IMR-90 (cell line): ENCODE measurements at regions not wholly inside any gene's neighbourhood (a gene's known extent, or its start where the extent isn't known, plus 50 kb on each side); places are given as distances from the start of the nearest gene placed in this dataset.

Source experiments
- ATAC-seq: fragments of 200-7000 bp; cut with Tn5 transposase; 2 replicates; pipeline ENCODE4 v1.9.1; 2020; ENCODE audit warnings: low read depth, mild to moderate bottlenecking, moderate library complexity
- BruUV-seq: library from RNA; stranded (reverse); fragments of 400-500 nt; replicated peaks from 2 replicates; lab custom pipeline; 2021; lab: Mats Ljungman, UMichigan
- CTCF ChIA-PET: fragments of 300-600 bp; formaldehyde crosslinking; extraction: SDS; loops from one replicate; lab custom pipeline; 2021; ENCODE audit warnings: antibody characterized with exemption; lab: Yijun Ruan, JAX
- POLR2A ChIA-PET: fragments of 300-600 bp; sonication (Branson Sonifier 250); formaldehyde crosslinking; loops from one replicate; lab custom pipeline; 2022; ENCODE audit warnings: antibody characterized with exemption; ENCODE audit not compliant: unreplicated experiment; lab: Charles Lee
- DNase-seq: peaks from one replicate; pipeline ENCODE4 v3.0.0; 2013
- H2AFZ ChIP-seq: replicated peaks from 2 replicates; pipeline ENCODE3; 2013; ENCODE audit warnings: low read length, mild to moderate bottlenecking; ENCODE audit not compliant: poor library complexity
- H2AK5ac ChIP-seq: 2 replicates; pipeline ENCODE4 v1.6.1; 2013; ENCODE audit warnings: low read depth, low read length, inconsistent platforms
- H2AK9ac ChIP-seq: replicated peaks from 2 replicates; pipeline ENCODE3; 2013; ENCODE audit warnings: mild to moderate bottlenecking, low read depth, low read length, moderate library complexity; ENCODE audit not compliant: poor library complexity
- H2BK120ac ChIP-seq: 2 replicates; pipeline ENCODE4 v1.6.1; 2013; ENCODE audit warnings: low read depth, low read length, inconsistent platforms
- H2BK15ac ChIP-seq: 3 replicates; pipeline ENCODE4 v1.6.1; 2013; ENCODE audit warnings: low read depth, low read length, inconsistent platforms
- H2BK20ac ChIP-seq: 2 replicates; pipeline ENCODE4 v1.6.1; 2013; ENCODE audit warnings: low read depth, mild to moderate bottlenecking, inconsistent platforms, low read length, moderate library complexity
- H2BK5ac ChIP-seq: 2 replicates; pipeline ENCODE4 v1.6.1; 2013; ENCODE audit warnings: mild to moderate bottlenecking, low read depth, low read length, inconsistent platforms; ENCODE audit not compliant: poor library complexity, severe bottlenecking
- H3K14ac ChIP-seq: replicated peaks from 2 replicates; pipeline ENCODE4 v1.6.1; 2013; ENCODE audit warnings: low read depth, low read length, inconsistent platforms
- H3K18ac ChIP-seq: 2 replicates; pipeline ENCODE4 v1.6.1; 2013; ENCODE audit warnings: low read depth, low read length, control low read depth
- H3K23ac ChIP-seq: 2 replicates; pipeline ENCODE4 v1.6.1; 2013; ENCODE audit warnings: low read depth, low read length, inconsistent platforms
- H3K27ac ChIP-seq: 2 replicates; pipeline ENCODE4 v1.5.1; 2013; ENCODE audit warnings: mild to moderate bottlenecking, control low read depth, low read length; ENCODE audit not compliant: insufficient read depth
- H3K27me3 ChIP-seq: 2 replicates; pipeline ENCODE4 v1.6.1; 2013; ENCODE audit warnings: low read length; ENCODE audit not compliant: control insufficient read depth, insufficient read depth
- H3K36me3 ChIP-seq: 2 replicates; pipeline ENCODE4 v1.6.1; 2013; ENCODE audit warnings: low read length, mixed read lengths; ENCODE audit not compliant: control insufficient read depth, insufficient read depth
- H3K4ac ChIP-seq: 2 replicates; pipeline ENCODE4 v1.6.1; 2013; ENCODE audit warnings: low read depth, low read length, inconsistent platforms
- H3K4me1 ChIP-seq: 2 replicates; pipeline ENCODE4 v1.6.1; 2013; ENCODE audit warnings: low read length, mixed read lengths; ENCODE audit not compliant: control insufficient read depth, insufficient read depth
- H3K4me2 ChIP-seq: 2 replicates; pipeline ENCODE4 v1.6.1; 2013; ENCODE audit warnings: low read depth, mild to moderate bottlenecking, control low read depth, low read length, moderate library complexity
- H3K4me3 ChIP-seq: 2 replicates; pipeline ENCODE4 v1.5.1; 2013; ENCODE audit warnings: low read depth, mild to moderate bottlenecking, control low read depth, low read length, moderate library complexity; ENCODE audit not compliant: insufficient read depth
- H3K56ac ChIP-seq: 2 replicates; pipeline ENCODE4 v1.6.1; 2013; ENCODE audit warnings: low read length, inconsistent platforms; ENCODE audit not compliant: insufficient read depth; ENCODE audit errors: extremely low read depth
- H3K79me1 ChIP-seq, 2 experiments: 2 replicates each; pipeline ENCODE4 v1.6.1; 2013; ENCODE audit warnings: low read length in 2 of 2, inconsistent platforms in 1 of 2, low read depth in 1 of 2
- H3K9ac ChIP-seq: 2 replicates; pipeline ENCODE4 v1.6.1; 2013; ENCODE audit warnings: low read depth, low read length, control low read depth
- H3K9me1 ChIP-seq: 2 replicates; pipeline ENCODE4 v1.6.1; 2013; ENCODE audit warnings: low read length, inconsistent platforms; ENCODE audit not compliant: insufficient read depth
- H3K9me3 ChIP-seq: 2 replicates; pipeline ENCODE4 v1.6.1; 2013; ENCODE audit warnings: low read length; ENCODE audit not compliant: control insufficient read depth, insufficient read depth
- H4K20me1 ChIP-seq: 2 replicates; pipeline ENCODE4 v1.6.1; 2013; ENCODE audit warnings: low read length, inconsistent platforms; ENCODE audit not compliant: insufficient read depth
- H4K5ac ChIP-seq: 2 replicates; pipeline ENCODE4 v1.6.1; 2013; ENCODE audit warnings: mild to moderate bottlenecking, low read depth, low read length, control low read depth
- H4K8ac ChIP-seq, 2 experiments: 2 replicates each; pipeline ENCODE4 v1.6.1; 2013; ENCODE audit warnings: low read depth in 2 of 2, low read length in 2 of 2, control low read depth in 1 of 2, inconsistent platforms in 1 of 2
- H4K91ac ChIP-seq: 2 replicates; pipeline ENCODE4 v1.6.1; 2013; ENCODE audit warnings: low read depth, low read length, inconsistent platforms; ENCODE audit not compliant: insufficient read depth
- CEBPB ChIP-seq: IDR thresholded peaks from 2 replicates; pipeline ENCODE4 v1.6.1; 2012; ENCODE audit warnings: low read depth, low read length, improper control_type of control experiment
- WGBS, 2 experiments: methylation state at CpG; one replicate each; pipeline versions ENCODE4 v1.1.5 to v1.1.7; 2013; ENCODE audit warnings: missing lambda C conversion rate in 2 of 2; ENCODE audit not compliant: insufficient read length in 1 of 2; ENCODE audit errors: extremely low coverage in 2 of 2; 5-methylcytosine and 5-hydroxymethylcytosine counted together
- dilution Hi-C: fragments of 300-500 bp; cut with HindIII; formaldehyde crosslinking; loops from one replicate; pipeline ENCODE4 v1.14.3; 2018; ENCODE audit warnings: low sequenced_read_pairs; ENCODE audit not compliant: unreplicated experiment
- in situ Hi-C: fragments of 300-500 bp; cut with MboI; formaldehyde crosslinking; loops from 3 replicates; pipeline ENCODE4 v1.14.3; 2019; ENCODE audit warnings: low sequenced_read_pairs, inconsistent platforms, mixed read lengths
- intact Hi-C: fragments of 100-400 bp; cut with micrococcal nuclease; formaldehyde crosslinking; loops from 2 replicates; pipeline ENCODE4 v1.10.0; 2022
- TF ChIP-seq, protein P1 (sequence below): conservative IDR thresholded peaks from 2 replicates; pipeline ENCODE4 v1.5.1; 2012; ENCODE audit warnings: mild to moderate bottlenecking, low read depth, low read length, improper control_type of control experiment

- Histone ChIP-seq H3K4me3 (peak overlapping the region; percentile 58), H2BK20ac (peak overlapping the region; percentile 8; the same call in 1 of the 2 replicates), H2BK120ac (peak overlapping the region; percentile 92), H3K79me1 (peaks cover 0 to 3% of the 10 kb centered on the region in 2 experiments; a peak in 1 of 4 replicates), H3K27me3 (no peaks in the 10 kb centered on the region), H3K4me1 (no peaks in the 10 kb centered on the region; the same call in 1 of the 2 replicates), H2AK9ac (peak overlapping the region; percentile 71), H3K9ac (peak overlapping the region; percentile 58), H3K56ac (peak overlapping the region; percentile 74), H4K91ac (peak overlapping the region; percentile 41), H3K4me2 (peak overlapping the region; percentile 64), H2AFZ (peak overlapping the region; percentile 91), H3K36me3 (no peaks in the 10 kb centered on the region), H3K23ac (peak overlapping the region; percentile 81), H3K9me1 (no peaks in the 10 kb centered on the region), H3K18ac (peak overlapping the region; percentile 66), H2BK15ac (peak overlapping the region; percentile 38; the same call in 1 of the 3 replicates), H3K9me3 (no peaks in the 10 kb centered on the region), H2AK5ac (peak overlapping the region; percentile 87), H4K8ac (peak overlapping the region; percentile 40 to 85; a peak in 3 of 4 replicates), H3K14ac (peak overlapping the region; percentile 50), H3K27ac (peak overlapping the region; percentile 93), H3K4ac (peak overlapping the region; percentile 93), H4K5ac (peak overlapping the region; percentile 56), H4K20me1 (no peaks in the 10 kb centered on the region), H2BK5ac (peak overlapping the region; percentile 94)
- in situ Hi-C loops: no loop called here
- WGBS, 2 experiments: 57% methylated on average over 1 of the region's 6 CpGs; no CpG with 5 or more reads in 1 of the 2 experiments
- TF ChIP-seq CEBPB: peak; percentile 24; the same call in 1 of the 2 replicates
- TF ChIP-seq, protein P1, sequence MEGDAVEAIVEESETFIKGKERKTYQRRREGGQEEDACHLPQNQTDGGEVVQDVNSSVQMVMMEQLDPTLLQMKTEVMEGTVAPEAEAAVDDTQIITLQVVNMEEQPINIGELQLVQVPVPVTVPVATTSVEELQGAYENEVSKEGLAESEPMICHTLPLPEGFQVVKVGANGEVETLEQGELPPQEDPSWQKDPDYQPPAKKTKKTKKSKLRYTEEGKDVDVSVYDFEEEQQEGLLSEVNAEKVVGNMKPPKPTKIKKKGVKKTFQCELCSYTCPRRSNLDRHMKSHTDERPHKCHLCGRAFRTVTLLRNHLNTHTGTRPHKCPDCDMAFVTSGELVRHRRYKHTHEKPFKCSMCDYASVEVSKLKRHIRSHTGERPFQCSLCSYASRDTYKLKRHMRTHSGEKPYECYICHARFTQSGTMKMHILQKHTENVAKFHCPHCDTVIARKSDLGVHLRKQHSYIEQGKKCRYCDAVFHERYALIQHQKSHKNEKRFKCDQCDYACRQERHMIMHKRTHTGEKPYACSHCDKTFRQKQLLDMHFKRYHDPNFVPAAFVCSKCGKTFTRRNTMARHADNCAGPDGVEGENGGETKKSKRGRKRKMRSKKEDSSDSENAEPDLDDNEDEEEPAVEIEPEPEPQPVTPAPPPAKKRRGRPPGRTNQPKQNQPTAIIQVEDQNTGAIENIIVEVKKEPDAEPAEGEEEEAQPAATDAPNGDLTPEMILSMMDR: no peak
- ChIA-PET POLR2A (no interaction called here), CTCF (interaction anchor here (0.9 kb wide), 1 partner anchor 10 kb away, joined by 3 read pairs; no protein-coding TSS in a partner anchor)
- intact Hi-C loops: loop anchor here (5.0 kb wide), 1 partner anchor 151 kb away; the partner anchor contains the start of gene SLC4A7
- no TSS peak for BruUV-seq
- peak; percentile 36 for DNase-seq
- peak; percentile 48 for ATAC-seq
- dilution Hi-C loops: no loop called here
Measured at GRCh38 chr3:27633224-27633545, 88.9 kb downstream of the EOMES start.
